Stimulated activated naive B cell treated with anti-CD40 and anti-IgM and Interleukin-4, amounts not matched to agents 10 μg/mL and 1 μg/mL and 100 μg/mL, for 72 hours (primary cell): ENCODE measurements at regions not wholly inside any gene's neighbourhood (a gene's known extent, or its start where the extent isn't known, plus 50 kb on each side); places are given as distances from the start of the nearest gene placed in this dataset.

ENCODE experiments used
- ATAC-seq, 2 donors: fragments of 150-1000 bp; cut with Tn5 transposase; replicated peaks; 2 replicates each; pipeline ENCODE4 v1.10.0; 2021; ENCODE audit warnings: moderate library complexity in 1 of 2
- DNase-seq: peaks from one replicate; pipeline ENCODE4 v3.0.0; 2021
- H3K27ac Mint-ChIP-seq: one replicate; pipeline ENCODE4 v1.8.0; 2022; ENCODE audit warnings: mild to moderate bottlenecking, mixed read lengths
- H3K27me3 Mint-ChIP-seq, 2 donors: one replicate each; pipeline ENCODE4 v1.8.0; 2022; ENCODE audit warnings: mixed read lengths in 2 of 2
- H3K36me3 Mint-ChIP-seq, 2 donors: one replicate each; pipeline ENCODE4 v1.8.0; 2022; ENCODE audit warnings: mixed read lengths in 2 of 2, mild to moderate bottlenecking in 1 of 2
- H3K4me1 Mint-ChIP-seq, 2 donors: one replicate each; pipeline ENCODE4 v1.8.0; 2022; ENCODE audit warnings: mixed read lengths in 2 of 2, mild to moderate bottlenecking in 1 of 2
- H3K4me3 Mint-ChIP-seq, 2 donors: one replicate each; pipeline ENCODE4 v1.8.0; 2022; ENCODE audit warnings: mild to moderate bottlenecking in 2 of 2, mixed read lengths in 2 of 2, moderate library complexity in 1 of 2
- H3K9me3 Mint-ChIP-seq, 2 donors: one replicate each; pipeline ENCODE4 v1.8.0; 2022; ENCODE audit warnings: mixed read lengths in 2 of 2, mild to moderate bottlenecking in 1 of 2

- ATAC-seq (no peak), DNase-seq (no peak)
- Mint-ChIP-seq H3K27me3 (peaks cover 32 to 62% of the 10 kb centered on the region in 2 donors), H3K36me3 (no peaks in the 10 kb centered on the region), H3K27ac (no peak overlapping the region), H3K4me3 (no peak overlapping the region), H3K4me1 (no peaks in the 10 kb centered on the region), H3K9me3 (no peaks in the 10 kb centered on the region)
Observed at GRCh38 chr20:2047456-2048092, 53.7 kb upstream of the PDYN start.

- ATAC-seq, result no peak
- Mint-ChIP-seq H3K27me3 (peaks cover 28 to 56% of the 10 kb centered on the region in 2 donors), H3K27ac (no peak overlapping the region), H3K4me1 (no peaks in the 10 kb centered on the region), H3K36me3 (no peaks in the 10 kb centered on the region), H3K4me3 (no peak overlapping the region), H3K9me3 (no peaks in the 10 kb centered on the region)
- DNase-seq, result no peak
Observed at GRCh38 chr20:2045101-2045500, 51.2 kb upstream of the PDYN start.
